Neuron (in vitro differentiated cells): ENCODE measurements at regions not wholly inside any gene's neighbourhood (a gene's known extent, or its start where the extent isn't known, plus 50 kb on each side); places are given as distances from the start of the nearest gene placed in this dataset.

Experiments
- H2AFZ ChIP-seq: one replicate; pipeline ENCODE4 v1.6.1; 2013; ENCODE audit warnings: low read depth, mild to moderate bottlenecking, inconsistent platforms, low read length, moderate library complexity
- H3K27me3 ChIP-seq: one replicate; pipeline ENCODE4 v1.6.1; 2013; ENCODE audit warnings: low read length; ENCODE audit not compliant: insufficient read depth
- H3K36me3 ChIP-seq: one replicate; pipeline ENCODE4 v1.6.1; 2013; ENCODE audit warnings: low read length; ENCODE audit not compliant: insufficient read depth
- H3K4me1 ChIP-seq: one replicate; pipeline ENCODE4 v1.6.1; 2013; ENCODE audit warnings: low read length; ENCODE audit not compliant: insufficient read depth
- H3K4me3 ChIP-seq: 2 replicates; pipeline ENCODE4 v1.5.1; 2013; ENCODE audit warnings: mild to moderate bottlenecking, low read length, moderate library complexity
- H3K9me3 ChIP-seq: one replicate; pipeline ENCODE4 v1.6.1; 2013; ENCODE audit warnings: low read length

GRCh38 chr2:21333684-21334083 lies 209.9 kb downstream of the TDRD15 start:
- Histone ChIP-seq H3K9me3 (no peaks in the 10 kb centered on the region), H2AFZ (no peak overlapping the region), H3K36me3 (no peaks in the 10 kb centered on the region), H3K27me3 (no peaks in the 10 kb centered on the region), H3K4me3 (no peak overlapping the region), H3K4me1 (peaks cover 11% of the 10 kb centered on the region)

GRCh38 chr2:21346984-21347383 lies 223.2 kb downstream of the TDRD15 start:
- Histone ChIP-seq H3K9me3 (no peaks in the 10 kb centered on the region), H3K27me3 (peaks cover 3% of the 10 kb centered on the region), H2AFZ (no peak overlapping the region), H3K4me1 (no peaks in the 10 kb centered on the region), H3K36me3 (no peaks in the 10 kb centered on the region), H3K4me3 (no peak overlapping the region)

GRCh38 chr2:21353879-21354679 lies 230.3 kb downstream of the TDRD15 start:
- H3K4me3 ChIP-seq, result no peak overlapping the region
- H2AFZ ChIP-seq, result no peak overlapping the region
- H3K27me3 ChIP-seq, result peaks cover 3% of the 10 kb centered on the region
- no peaks in the 10 kb centered on the region for H3K4me1 ChIP-seq
- no peaks in the 10 kb centered on the region for H3K36me3 ChIP-seq
- H3K9me3 ChIP-seq, result no peaks in the 10 kb centered on the region

DNA sequence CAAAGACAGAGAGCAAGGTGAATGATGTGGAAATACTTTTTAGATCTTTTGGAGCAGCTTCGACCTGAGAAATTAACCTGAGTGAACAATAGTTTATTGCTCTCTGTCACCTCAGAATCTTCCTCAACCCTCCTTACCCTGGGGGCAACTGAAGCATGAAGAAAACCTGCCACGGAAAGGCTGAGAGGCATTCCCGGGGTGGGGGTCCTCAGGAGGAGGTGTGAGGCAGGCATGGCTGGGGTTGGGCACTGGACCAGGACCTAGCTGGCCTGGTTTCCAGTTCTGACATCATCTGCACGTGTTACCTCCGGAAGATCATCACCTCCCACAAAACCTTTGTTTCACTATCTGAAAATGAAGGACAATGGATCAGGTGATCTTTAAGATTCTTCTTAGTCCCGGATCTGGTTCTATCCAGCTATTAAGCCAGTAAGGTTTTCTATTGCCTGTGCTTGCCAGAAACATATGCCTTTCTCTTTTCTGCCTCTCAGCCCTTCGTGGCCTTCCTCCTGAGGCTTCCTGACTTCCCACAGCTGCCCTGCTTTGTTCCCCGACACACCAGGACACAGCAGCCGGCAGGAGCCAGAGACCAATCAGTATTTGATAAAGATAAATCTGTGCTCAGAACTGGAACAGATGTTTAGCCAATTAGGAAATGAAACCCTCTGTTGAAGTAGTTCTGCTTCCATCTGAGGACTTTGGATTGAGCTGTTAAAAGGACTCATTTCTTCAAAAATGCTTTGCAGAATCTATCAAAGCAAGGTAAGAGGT lies 232.5 kb downstream of the TDRD15 start:
- Histone ChIP-seq H2AFZ (no peak overlapping the region), H3K4me3 (no peak overlapping the region), H3K9me3 (no peaks in the 10 kb centered on the region), H3K4me1 (no peaks in the 10 kb centered on the region), H3K27me3 (no peaks in the 10 kb centered on the region), H3K36me3 (no peaks in the 10 kb centered on the region)

- H2AFZ ChIP-seq, result no peak overlapping the region
- no peak overlapping the region for H3K4me3 ChIP-seq
- H3K4me1 ChIP-seq, result no peaks in the 10 kb centered on the region
- H3K9me3 ChIP-seq, result no peaks in the 10 kb centered on the region
- H3K36me3 ChIP-seq, result no peaks in the 10 kb centered on the region
- H3K27me3 ChIP-seq, result no peaks in the 10 kb centered on the region
These were observed 233.1 kb downstream of the TDRD15 start for GRCh38 chr2:21356857-21357255.

DNA sequence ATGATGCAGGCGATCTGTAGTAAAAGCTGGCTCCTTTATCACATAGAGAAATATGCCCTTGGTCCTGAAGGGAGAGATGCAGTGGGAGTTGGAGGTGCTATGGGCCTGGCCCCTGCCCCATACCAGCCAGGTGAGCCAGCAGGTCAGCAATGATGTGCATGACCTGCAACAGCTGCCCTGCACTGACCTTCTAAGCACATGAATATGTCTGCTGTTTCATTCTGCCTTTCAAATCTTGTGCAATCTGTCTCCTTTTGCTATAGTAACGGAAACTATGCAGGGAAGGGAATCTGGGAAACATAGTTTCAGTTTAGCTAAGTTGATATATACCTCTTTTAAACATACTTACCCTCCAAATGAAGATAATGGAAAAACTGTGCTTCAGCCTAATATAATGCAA lies 235.2 kb downstream of the TDRD15 start:
- Histone ChIP-seq H3K4me1 (no peaks in the 10 kb centered on the region), H3K27me3 (no peaks in the 10 kb centered on the region), H2AFZ (no peak overlapping the region), H3K36me3 (no peaks in the 10 kb centered on the region), H3K4me3 (no peak overlapping the region), H3K9me3 (no peaks in the 10 kb centered on the region)

DNA sequence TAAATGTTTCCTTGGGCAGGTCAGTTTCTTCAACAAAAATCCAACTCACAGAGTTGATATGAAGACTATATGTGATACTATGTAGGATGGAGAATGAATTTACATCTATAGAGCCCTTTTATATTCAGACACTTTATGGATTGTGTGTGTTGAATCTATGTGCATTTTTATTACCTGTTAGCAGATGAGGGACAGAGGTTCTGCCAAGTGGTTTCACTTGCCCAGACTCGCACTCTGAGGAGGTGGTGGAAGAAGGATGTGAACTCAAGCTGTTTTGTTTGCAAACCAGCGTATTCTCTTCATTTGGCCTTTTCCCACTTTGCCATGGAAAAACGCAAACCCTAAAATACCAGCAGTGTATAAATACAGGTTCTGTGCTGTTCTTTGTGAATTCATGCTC lies 237.6 kb downstream of the TDRD15 start:
- Histone ChIP-seq H3K4me3 (no peak overlapping the region), H3K27me3 (no peaks in the 10 kb centered on the region), H3K9me3 (no peaks in the 10 kb centered on the region), H3K4me1 (no peaks in the 10 kb centered on the region), H2AFZ (no peak overlapping the region), H3K36me3 (no peaks in the 10 kb centered on the region)

GRCh38 chr2:21361957-21362486 lies 238.3 kb downstream of the TDRD15 start:
- Histone ChIP-seq H3K4me3 (no peak overlapping the region), H3K36me3 (no peaks in the 10 kb centered on the region), H2AFZ (no peak overlapping the region), H3K9me3 (no peaks in the 10 kb centered on the region), H3K4me1 (no peaks in the 10 kb centered on the region), H3K27me3 (no peaks in the 10 kb centered on the region)

DNA sequence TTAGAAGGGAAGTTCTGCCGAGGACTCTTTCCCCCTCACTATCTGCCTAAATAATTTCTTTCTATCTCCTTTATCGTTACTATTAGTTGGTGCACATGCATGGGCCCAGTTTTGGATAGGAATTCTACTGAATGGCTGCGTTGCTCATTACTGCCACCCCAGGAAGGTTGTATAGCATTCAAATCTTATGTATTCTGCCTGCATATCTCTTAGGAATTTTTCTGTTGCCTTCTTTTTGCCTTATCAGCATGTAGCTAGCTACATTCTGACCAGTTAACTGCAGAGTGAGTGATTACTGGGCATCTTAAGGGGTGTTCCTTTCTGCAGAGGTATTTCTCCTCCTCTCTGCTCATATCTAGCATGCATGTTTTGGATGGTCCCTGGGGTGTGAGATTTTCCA lies 239.6 kb downstream of the TDRD15 start:
- H3K4me3 ChIP-seq, result no peak overlapping the region
- no peaks in the 10 kb centered on the region for H3K4me1 ChIP-seq
- H3K36me3 ChIP-seq, result no peaks in the 10 kb centered on the region
- no peak overlapping the region for H2AFZ ChIP-seq
- H3K9me3 ChIP-seq, result no peaks in the 10 kb centered on the region
- no peaks in the 10 kb centered on the region for H3K27me3 ChIP-seq

- no peaks in the 10 kb centered on the region for H3K4me1 ChIP-seq
- H3K36me3 ChIP-seq, result no peaks in the 10 kb centered on the region
- H3K4me3 ChIP-seq, result no peak overlapping the region
- H3K9me3 ChIP-seq, result no peaks in the 10 kb centered on the region
- H3K27me3 ChIP-seq, result no peaks in the 10 kb centered on the region
- no peak overlapping the region for H2AFZ ChIP-seq
These were observed 243.7 kb downstream of the TDRD15 start for GRCh38 chr2:21367421-21367820.

DNA sequence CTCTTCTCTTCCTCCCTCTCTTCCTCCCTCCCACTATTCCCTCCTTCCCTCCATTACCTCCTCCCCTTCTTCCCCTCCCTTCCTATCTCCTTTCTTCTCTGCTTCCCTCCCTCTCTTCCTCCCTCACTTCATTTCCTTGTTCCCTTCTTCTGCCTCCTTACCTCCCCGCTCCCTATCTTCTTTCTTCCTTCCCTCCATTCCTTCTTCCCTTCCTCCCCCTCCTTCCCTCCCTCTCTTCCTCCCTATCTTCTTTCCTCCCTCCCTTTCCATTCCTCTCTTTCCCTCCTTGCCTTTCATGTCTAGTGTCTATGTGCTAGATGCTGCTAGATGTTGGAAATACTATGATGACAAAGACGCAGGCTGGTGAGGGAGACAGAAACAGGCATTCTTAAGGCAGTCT lies 246.0 kb downstream of the TDRD15 start:
- no peaks in the 10 kb centered on the region for H3K9me3 ChIP-seq
- no peak overlapping the region for H2AFZ ChIP-seq
- H3K4me1 ChIP-seq, result no peaks in the 10 kb centered on the region
- no peak overlapping the region for H3K4me3 ChIP-seq
- no peaks in the 10 kb centered on the region for H3K36me3 ChIP-seq
- no peaks in the 10 kb centered on the region for H3K27me3 ChIP-seq

DNA sequence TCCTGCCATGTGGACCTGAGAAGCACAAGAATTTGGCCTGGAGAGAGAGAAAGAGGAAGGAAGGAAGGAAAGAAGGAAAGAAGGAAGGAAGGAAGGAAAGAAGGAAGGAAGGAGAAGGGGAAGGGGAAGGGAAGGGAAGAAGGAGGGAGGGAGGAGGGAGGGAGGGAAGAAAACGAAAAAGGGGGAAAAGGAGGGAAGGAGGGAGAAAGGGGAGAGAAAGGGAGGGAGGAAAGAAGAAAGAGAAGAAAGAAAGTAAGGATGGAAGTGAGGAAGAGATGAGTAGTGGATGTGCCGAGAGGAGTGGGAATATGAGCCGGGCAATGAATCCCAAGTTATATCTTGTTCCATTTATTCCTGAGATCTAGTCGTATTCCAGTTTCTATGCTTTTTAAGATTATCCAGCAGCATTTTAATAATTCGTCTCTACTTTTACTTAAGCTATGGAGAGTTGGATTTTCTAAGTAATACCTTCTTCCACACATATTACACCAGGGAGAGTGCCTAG lies 247.8 kb downstream of the TDRD15 start:
- peaks cover 2% of the 10 kb centered on the region for H3K27me3 ChIP-seq
- no peaks in the 10 kb centered on the region for H3K4me1 ChIP-seq
- no peaks in the 10 kb centered on the region for H3K9me3 ChIP-seq
- no peak overlapping the region for H3K4me3 ChIP-seq
- no peak overlapping the region for H2AFZ ChIP-seq
- H3K36me3 ChIP-seq, result no peaks in the 10 kb centered on the region

DNA sequence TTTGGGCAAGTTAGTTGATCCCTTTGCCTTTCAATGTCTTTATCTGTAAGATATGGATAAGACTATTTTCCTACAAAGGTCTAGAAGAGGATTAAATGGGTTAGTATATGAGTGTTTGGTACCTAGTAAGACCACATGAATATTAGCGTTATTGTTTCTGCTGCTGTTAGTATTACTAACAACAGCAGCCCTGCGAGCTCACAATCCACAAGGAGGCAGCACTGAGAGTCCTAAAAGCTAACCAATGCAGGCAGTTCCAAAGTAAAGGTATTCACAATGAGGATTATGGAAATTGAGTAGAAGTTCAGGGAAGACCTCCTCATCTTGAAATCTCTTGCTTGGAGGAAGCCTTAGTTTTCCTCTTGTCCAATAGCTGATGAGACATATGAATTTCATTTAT lies 248.9 kb downstream of the TDRD15 start:
- H3K4me3 ChIP-seq, result no peak overlapping the region
- H3K27me3 ChIP-seq, result peaks cover 2% of the 10 kb centered on the region
- no peaks in the 10 kb centered on the region for H3K4me1 ChIP-seq
- H3K36me3 ChIP-seq, result no peaks in the 10 kb centered on the region
- no peaks in the 10 kb centered on the region for H3K9me3 ChIP-seq
- H2AFZ ChIP-seq, result no peak overlapping the region
